Naive B cell (primary cell): ENCODE measurements at regions not wholly inside any gene's neighbourhood (a gene's known extent, or its start where the extent isn't known, plus 50 kb on each side); places are given as distances from the start of the nearest gene placed in this dataset.
A peak's percentile ranks its signal among the peaks of the same experiment; 100 is the strongest.

Experiments
- ATAC-seq, 2 donors: fragments of 150-1000 bp; cut with Tn5 transposase; 2 replicates each; pipeline ENCODE4 v1.10.0; 2021; ENCODE audit warnings: low read depth in 2 of 2, mild to moderate bottlenecking in 2 of 2, moderate library complexity in 2 of 2
- DNase-seq: peaks from one replicate; pipeline ENCODE4 v3.0.0; 2022
- H3K27ac Mint-ChIP-seq, 6 donors: one replicate each; pipeline ENCODE4 v1.8.0; 2020 to 2022; ENCODE audit warnings: mild to moderate bottlenecking in 6 of 6, mixed read lengths in 6 of 6, moderate library complexity in 5 of 6, inconsistent platforms in 2 of 6
- H3K27me3 Mint-ChIP-seq, 3 donors: one replicate each; pipeline ENCODE4 v1.8.0; 2021 to 2022; ENCODE audit warnings: mixed read lengths in 3 of 3, mild to moderate bottlenecking in 1 of 3
- H3K36me3 Mint-ChIP-seq, 2 donors: one replicate each; pipeline ENCODE4 v1.8.0; 2020 to 2022; ENCODE audit warnings: mixed read lengths in 2 of 2, inconsistent platforms in 1 of 2, mild to moderate bottlenecking in 1 of 2
- H3K4me1 Mint-ChIP-seq, 3 donors: one replicate each; pipeline ENCODE4 v1.8.0; 2020 to 2022; ENCODE audit warnings: mixed read lengths in 3 of 3, inconsistent platforms in 1 of 3, mild to moderate bottlenecking in 1 of 3, moderate library complexity in 1 of 3
- H3K4me3 Mint-ChIP-seq, 8 donors: one replicate each; pipeline ENCODE4 v1.8.0; 2020 to 2022; ENCODE audit warnings: mild to moderate bottlenecking in 8 of 8, mixed read lengths in 8 of 8, moderate library complexity in 8 of 8, inconsistent platforms in 2 of 8
- H3K9me3 Mint-ChIP-seq, 7 donors: one replicate each; pipeline ENCODE4 v1.8.0; 2020 to 2022; ENCODE audit warnings: mixed read lengths in 7 of 7, mild to moderate bottlenecking in 5 of 7, inconsistent platforms in 2 of 7, moderate library complexity in 1 of 7

DNA sequence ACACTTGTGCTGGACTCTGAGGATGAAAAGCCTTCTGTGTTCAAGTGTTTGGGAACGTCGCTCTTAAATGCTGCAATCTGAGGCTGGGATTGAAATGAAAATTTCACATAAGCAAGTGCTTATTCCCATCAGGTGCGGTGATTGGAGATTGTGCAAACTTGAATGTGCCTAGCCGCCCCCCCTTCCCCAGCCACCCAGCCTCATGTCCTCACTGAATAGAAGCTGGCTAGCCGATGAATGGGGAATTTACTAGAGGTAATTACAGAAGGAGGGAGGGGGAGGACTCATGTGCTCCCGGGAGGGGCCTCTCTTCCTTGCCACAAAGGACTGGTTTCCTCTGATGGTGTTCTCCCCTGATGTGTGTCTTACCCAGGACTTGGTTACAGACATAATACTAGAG, 544.8 kb upstream of the EEF2KMT start:
- Mint-ChIP-seq H3K9me3 (peaks cover 0 to 13% (median 4%) of the 10 kb centered on the region in 7 donors), H3K27me3 (no peaks in the 10 kb centered on the region), H3K4me1 (no peaks in the 10 kb centered on the region), H3K36me3 (no peaks in the 10 kb centered on the region), H3K27ac (no peak overlapping the region), H3K4me3 (no peak overlapping the region)
- DNase-seq: no peak
- ATAC-seq: no peak

DNA sequence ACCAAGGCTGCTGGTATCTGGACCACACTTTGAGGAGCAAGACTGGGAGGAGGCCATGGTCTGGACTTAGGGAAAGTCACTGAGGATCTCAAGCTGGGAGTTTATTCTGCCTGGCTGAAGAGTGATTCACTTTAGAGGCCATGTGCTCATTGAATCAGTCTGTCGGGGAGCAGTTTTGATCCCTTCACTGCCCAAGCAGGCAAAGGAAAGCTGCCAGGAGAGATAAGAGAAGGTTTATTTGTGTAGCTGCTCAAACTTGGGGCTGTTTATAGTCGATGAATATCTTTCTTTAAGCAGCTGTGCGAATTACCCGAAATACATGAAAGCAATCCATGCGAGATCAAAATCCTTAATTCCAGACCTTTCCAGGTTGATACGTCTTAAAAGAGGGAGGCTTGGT, 544.4 kb upstream of the EEF2KMT start:
- H3K36me3 Mint-ChIP-seq: no peaks in the 10 kb centered on the region
- DNase-seq: no peak
- peak overlapping the region in 1 of 6 donors; percentile 1 for H3K27ac Mint-ChIP-seq
- peaks cover 0 to 13% (median 4%) of the 10 kb centered on the region in 7 donors for H3K9me3 Mint-ChIP-seq
- H3K4me1 Mint-ChIP-seq: no peaks in the 10 kb centered on the region
- no peak for ATAC-seq
- no peaks in the 10 kb centered on the region for H3K27me3 Mint-ChIP-seq
- H3K4me3 Mint-ChIP-seq: no peak overlapping the region

DNA sequence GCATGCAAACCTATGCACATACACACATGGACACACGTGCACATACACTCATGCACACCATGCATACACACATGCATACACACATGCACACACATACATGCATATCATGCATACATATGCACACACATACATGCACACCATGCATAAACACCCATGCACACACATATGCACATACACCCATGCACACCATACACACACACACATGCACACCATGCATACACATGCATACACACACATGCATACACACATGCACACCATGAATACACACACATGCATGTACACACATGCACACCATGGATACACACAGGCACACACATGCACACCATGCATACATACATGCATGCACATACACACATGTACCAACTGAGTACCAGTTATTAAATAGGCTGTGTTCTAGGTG, 543.3 kb upstream of the EEF2KMT start:
- DNase-seq (no peak), ATAC-seq (no peak)
- H3K4me3 Mint-ChIP-seq: no peak overlapping the region
- no peaks in the 10 kb centered on the region for H3K4me1 Mint-ChIP-seq
- H3K36me3 Mint-ChIP-seq: no peaks in the 10 kb centered on the region
- H3K27ac Mint-ChIP-seq: no peak overlapping the region
- no peaks in the 10 kb centered on the region for H3K27me3 Mint-ChIP-seq
- H3K9me3 Mint-ChIP-seq: peaks cover 0 to 13% (median 4%) of the 10 kb centered on the region in 7 donors

DNA sequence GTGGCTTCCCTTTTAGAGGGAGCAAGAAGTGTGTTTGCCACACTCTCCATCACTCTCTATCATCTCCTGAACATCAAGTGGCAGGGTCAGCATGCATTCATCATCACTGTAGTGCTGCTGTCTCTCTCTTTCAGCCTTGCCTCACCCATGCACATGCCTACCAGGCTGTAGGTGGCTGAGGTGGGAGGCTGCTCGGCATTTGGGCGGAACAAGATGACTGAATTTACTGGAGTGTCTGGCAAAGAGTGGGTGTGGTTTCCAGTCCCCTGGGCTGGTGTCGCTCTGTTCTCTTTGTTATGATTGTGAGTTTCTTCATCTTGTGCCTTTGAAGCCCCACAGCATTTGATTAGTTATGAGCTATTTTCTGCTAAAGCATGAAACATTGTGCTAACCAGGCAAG, 541.9 kb upstream of the EEF2KMT start:
- H3K27me3 Mint-ChIP-seq: no peaks in the 10 kb centered on the region
- H3K4me3 Mint-ChIP-seq: no peak overlapping the region
- no peaks in the 10 kb centered on the region for H3K36me3 Mint-ChIP-seq
- H3K4me1 Mint-ChIP-seq: no peaks in the 10 kb centered on the region
- no peak overlapping the region for H3K27ac Mint-ChIP-seq
- peaks cover 0 to 13% (median 4%) of the 10 kb centered on the region in 7 donors for H3K9me3 Mint-ChIP-seq
- no peak for DNase-seq
- ATAC-seq: no peak

DNA sequence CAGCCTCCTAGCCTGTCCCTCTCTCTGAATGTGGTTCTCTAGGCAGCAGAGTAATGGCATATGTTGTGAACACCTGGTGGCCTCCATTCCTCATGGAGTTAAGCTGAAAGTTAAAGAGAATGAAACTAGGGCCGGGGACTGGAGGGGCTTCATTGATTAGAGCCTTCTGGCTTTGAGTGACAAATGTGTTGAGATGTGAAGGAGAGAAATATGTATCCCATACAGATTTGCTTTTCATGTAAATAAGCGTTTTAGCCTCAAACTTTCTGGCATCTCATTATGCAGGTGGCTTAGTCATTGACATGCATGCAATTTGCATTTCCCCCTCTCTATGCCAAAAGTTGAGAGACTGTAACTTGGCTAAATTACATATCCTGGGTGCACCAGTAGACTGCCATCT, 537.7 kb upstream of the EEF2KMT start:
- DNase-seq (no peak), ATAC-seq (no peak)
- H3K27me3 Mint-ChIP-seq: no peaks in the 10 kb centered on the region
- no peaks in the 10 kb centered on the region for H3K36me3 Mint-ChIP-seq
- H3K9me3 Mint-ChIP-seq: peaks cover 0 to 3% (median 0%) of the 10 kb centered on the region in 7 donors
- no peak overlapping the region for H3K27ac Mint-ChIP-seq
- H3K4me3 Mint-ChIP-seq: no peak overlapping the region
- H3K4me1 Mint-ChIP-seq: no peaks in the 10 kb centered on the region

DNA sequence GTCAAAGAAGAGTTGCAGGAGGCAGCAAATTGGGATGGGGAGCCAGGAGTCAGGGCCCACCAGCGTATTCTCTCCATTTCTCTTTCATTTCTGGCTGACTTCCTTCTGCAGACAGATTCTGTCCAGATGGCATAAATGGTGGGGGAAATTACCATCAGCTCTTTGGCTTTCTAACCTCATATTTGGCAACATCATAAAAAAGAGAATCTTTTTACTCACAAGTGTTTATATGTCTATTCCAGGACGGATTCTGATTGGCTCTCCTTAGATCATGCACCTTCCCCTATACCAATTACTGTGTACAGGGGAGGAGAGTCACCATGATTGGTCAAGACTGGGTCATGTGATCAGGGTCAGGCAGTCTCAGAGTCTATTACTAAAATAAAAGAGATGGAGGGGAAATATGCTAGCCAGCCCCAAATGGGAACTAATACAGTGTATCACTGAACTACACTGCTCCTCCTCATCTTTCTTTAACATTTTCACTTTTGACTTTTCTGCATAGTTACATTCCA, 537.1 kb upstream of the EEF2KMT start:
- ATAC-seq (no peak), DNase-seq (no peak)
- H3K9me3 Mint-ChIP-seq: peaks cover 0 to 5% (median 1%) of the 10 kb centered on the region in 7 donors
- no peak overlapping the region for H3K4me3 Mint-ChIP-seq
- H3K27me3 Mint-ChIP-seq: no peaks in the 10 kb centered on the region
- H3K4me1 Mint-ChIP-seq: no peaks in the 10 kb centered on the region
- H3K27ac Mint-ChIP-seq: no peak overlapping the region
- H3K36me3 Mint-ChIP-seq: no peaks in the 10 kb centered on the region

DNA sequence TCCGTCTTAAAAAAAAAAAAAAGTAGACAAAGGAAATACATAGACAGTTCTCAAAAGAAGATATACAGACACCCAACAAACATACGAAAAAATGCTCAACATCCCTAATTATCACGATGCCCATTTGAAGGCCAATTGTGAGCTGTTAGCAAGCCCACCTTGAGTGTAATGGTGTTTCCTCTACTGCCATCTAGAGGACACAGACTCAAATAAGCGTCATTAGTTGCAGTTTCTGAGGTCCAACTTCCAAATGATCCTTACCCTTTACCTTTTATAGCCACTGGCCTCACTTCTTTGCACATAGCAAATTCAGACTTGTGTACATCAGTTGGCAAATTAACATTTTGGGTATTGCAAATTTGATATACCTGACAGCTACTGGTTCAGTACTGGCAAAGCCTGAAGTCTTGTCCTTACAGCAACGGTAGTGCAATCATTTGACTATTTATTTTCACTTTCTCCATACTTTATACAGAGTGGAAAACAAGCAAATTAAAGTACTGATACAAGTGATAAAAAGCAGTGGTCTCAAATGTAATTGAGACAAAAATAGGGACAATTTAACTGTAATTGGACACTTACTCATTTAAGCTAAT, 536.3 kb upstream of the EEF2KMT start:
- no peak overlapping the region for H3K4me3 Mint-ChIP-seq
- DNase-seq (no peak), ATAC-seq (no peak)
- H3K36me3 Mint-ChIP-seq: no peaks in the 10 kb centered on the region
- H3K27ac Mint-ChIP-seq: no peak overlapping the region
- no peaks in the 10 kb centered on the region for H3K27me3 Mint-ChIP-seq
- no peaks in the 10 kb centered on the region for H3K4me1 Mint-ChIP-seq
- peaks cover 0 to 6% (median 2%) of the 10 kb centered on the region in 7 donors for H3K9me3 Mint-ChIP-seq

DNA sequence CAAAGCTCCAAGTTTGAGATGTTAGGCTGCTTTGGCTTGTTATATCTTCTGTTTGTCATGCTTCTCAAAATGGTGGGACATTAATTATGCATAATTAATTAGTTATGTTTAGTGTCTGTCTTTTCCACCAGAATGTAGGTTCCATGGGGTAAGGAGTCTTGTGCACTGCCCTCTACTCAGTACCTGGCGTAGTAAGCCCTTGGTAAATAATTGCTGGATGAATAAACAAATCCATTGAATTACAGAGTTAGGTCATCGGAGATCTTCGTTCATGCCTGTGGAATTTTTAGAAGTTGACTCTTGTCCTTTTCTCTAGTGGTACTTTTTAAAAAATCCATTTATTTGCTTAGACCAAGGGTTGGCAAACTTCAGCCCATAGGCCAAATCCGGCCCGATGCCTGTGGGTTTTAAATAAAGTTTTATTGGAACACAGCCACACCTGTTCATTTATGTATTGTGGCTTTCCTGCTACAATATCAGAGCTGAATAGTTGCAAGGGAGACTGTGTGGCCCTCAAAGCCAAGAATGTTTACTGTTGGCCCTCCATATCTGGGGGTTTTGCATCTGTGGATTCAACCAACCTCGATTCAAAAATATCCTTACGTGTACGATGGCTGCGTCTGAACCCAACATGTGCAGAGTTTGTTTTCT, 524.8 kb upstream of the EEF2KMT start:
- peaks cover under 1 to 10% (median 7%) of the 10 kb centered on the region in 3 donors for H3K27me3 Mint-ChIP-seq
- peaks cover 0 to 9% of the 10 kb centered on the region in 2 donors for H3K36me3 Mint-ChIP-seq
- no peaks in the 10 kb centered on the region for H3K4me1 Mint-ChIP-seq
- H3K27ac Mint-ChIP-seq: no peak overlapping the region
- H3K9me3 Mint-ChIP-seq: peaks cover 2 to 11% (median 6%) of the 10 kb centered on the region in 7 donors
- DNase-seq: no peak
- no peak for ATAC-seq
- H3K4me3 Mint-ChIP-seq: no peak overlapping the region

DNA sequence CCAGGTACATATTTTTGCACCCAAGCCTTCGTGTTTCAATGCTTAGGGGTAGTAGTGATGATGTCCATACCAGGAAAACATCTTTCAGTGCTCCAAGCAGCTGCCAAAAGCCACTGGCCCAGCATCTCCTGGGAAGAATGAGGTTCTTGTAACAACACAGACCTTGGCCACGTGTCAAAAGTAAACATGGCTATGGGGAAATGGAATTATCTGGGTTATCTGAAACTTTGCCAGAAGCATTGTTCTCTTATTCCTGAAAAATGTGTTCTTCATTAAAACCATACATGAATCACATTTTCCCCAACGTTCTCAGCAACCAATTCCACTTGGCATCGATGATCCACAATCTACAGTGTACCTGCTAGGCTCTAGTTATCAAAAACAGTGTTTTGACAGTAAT, 524.2 kb upstream of the EEF2KMT start:
- no peak overlapping the region for H3K27ac Mint-ChIP-seq
- peaks cover 0 to 9% (median 6%) of the 10 kb centered on the region in 7 donors for H3K9me3 Mint-ChIP-seq
- ATAC-seq (no peak), DNase-seq (no peak)
- H3K4me1 Mint-ChIP-seq: no peaks in the 10 kb centered on the region
- H3K36me3 Mint-ChIP-seq: peaks cover 0 to 14% of the 10 kb centered on the region in 2 donors
- H3K27me3 Mint-ChIP-seq: peaks cover 6 to 16% (median 12%) of the 10 kb centered on the region in 3 donors
- H3K4me3 Mint-ChIP-seq: no peak overlapping the region

DNA sequence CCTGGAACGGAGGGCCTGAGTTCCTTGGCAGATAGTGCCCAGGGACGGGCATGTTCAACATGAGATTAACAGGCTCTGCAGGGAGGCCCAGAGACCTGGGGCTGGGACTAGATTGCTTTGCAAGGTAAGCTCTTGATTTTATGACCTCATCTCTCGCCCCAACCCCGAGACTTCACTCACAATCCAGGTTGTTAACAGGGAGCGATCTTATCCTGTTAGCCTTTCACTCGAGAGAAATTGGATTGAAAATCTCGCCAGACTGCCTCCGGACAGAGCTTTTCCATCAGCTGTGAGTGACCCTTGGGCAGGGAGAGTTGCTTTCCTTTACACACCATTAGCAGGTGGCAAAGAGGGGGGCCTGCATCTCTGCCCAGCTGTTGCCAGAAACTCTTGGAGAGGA, 521.7 kb upstream of the EEF2KMT start:
- Mint-ChIP-seq H3K4me3 (no peak overlapping the region), H3K9me3 (peaks cover 0 to 8% (median 0%) of the 10 kb centered on the region in 7 donors), H3K27ac (no peak overlapping the region), H3K27me3 (peaks cover 12 to 19% (median 16%) of the 10 kb centered on the region in 3 donors), H3K36me3 (peaks cover 0 to 7% of the 10 kb centered on the region in 2 donors), H3K4me1 (peaks cover 0 to 4% (median 0%) of the 10 kb centered on the region in 3 donors)
- ATAC-seq (no peak), DNase-seq (no peak)

DNA sequence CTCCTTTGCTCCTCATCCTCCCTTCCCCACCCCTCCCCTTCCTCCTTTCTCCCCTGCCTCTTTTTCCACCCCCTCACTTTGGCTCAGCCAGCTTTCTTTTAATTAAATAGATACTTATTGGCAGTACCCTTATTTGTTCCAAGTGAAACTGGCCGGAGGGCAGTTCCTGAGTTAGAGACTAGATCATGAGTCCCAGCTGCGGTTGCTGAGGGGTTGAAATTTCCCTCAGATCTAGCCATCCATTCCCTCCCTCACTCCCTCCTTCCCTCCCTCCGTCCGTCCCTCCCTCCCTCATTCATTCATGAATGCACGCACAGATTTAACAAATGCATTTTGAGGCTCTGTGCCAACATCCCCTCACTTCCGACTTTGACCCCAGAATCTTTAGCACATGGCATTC, 519.2 kb upstream of the EEF2KMT start:
- Mint-ChIP-seq H3K4me1 (peaks cover 0 to 4% (median 0%) of the 10 kb centered on the region in 3 donors), H3K4me3 (no peak overlapping the region), H3K27ac (no peak overlapping the region), H3K9me3 (peaks cover 0 to 15% (median 3%) of the 10 kb centered on the region in 7 donors), H3K36me3 (peaks cover 0 to 7% of the 10 kb centered on the region in 2 donors), H3K27me3 (peaks cover 16 to 24% (median 17%) of the 10 kb centered on the region in 3 donors)
- DNase-seq (no peak), ATAC-seq (no peak)

DNA sequence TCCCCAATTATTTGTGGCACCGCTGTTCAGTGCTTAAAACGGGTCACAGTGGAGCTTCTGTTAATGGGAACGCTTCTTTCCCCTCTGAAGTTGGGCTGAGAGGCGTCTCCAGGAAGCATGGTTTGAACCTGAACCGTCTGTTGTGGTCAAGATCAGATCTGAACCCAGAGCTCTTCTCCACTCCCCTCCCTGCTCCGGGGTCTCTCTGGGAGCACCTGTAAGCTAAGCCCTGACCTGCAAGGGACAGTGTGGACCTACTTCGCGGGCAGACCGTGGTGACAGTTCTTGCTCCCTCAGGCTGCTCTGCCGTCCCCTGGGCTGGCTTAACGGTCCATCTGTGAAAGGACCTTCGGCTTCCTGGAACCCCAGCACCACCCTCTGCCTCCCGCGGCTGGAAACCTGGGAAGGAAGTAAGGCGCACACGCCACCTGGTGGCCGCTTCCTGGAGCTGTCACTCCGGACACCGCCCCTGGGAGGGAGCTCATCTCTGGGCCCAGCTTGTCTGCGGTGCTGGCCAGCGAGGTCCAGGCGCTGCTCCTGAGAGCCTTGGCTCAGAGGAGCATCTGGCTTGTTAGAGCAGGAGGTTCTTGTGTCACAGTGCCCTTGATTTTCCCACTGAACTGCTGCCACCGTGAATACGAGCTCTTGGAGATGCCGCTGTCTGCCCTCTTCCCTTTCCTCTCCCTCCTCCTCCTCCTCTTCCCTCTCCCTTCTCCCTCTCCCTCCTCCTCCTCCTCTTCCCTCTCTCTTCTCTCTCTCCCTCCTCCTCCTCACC, 518.5 kb upstream of the EEF2KMT start:
- no peak overlapping the region for H3K4me3 Mint-ChIP-seq
- peaks cover 16 to 24% (median 17%) of the 10 kb centered on the region in 3 donors for H3K27me3 Mint-ChIP-seq
- no peak overlapping the region for H3K27ac Mint-ChIP-seq
- DNase-seq (no peak), ATAC-seq (no peak)
- peaks cover 0 to 7% of the 10 kb centered on the region in 2 donors for H3K36me3 Mint-ChIP-seq
- peaks cover 0 to 4% (median 0%) of the 10 kb centered on the region in 3 donors for H3K4me1 Mint-ChIP-seq
- H3K9me3 Mint-ChIP-seq: peaks cover 0 to 19% (median 3%) of the 10 kb centered on the region in 7 donors

DNA sequence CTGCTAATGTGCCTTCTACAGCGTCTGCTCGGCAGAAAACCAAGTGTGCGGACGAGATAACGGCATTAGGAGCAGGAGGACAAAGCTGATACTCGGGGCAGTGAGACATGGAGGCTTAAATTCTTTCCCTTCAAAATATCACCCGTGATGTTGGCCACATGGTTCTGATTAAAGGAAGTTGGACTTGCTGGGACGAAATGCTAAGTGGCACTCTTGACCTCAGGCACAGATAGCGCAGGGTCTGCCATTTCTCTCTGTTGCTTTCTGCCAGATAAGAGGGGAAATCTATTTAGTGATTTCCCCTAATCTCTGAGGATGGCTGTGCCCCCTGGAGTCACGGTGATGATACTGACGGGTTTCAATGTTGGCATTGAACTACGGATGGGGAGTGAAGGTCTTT, 509.6 kb upstream of the EEF2KMT start:
- no peak for DNase-seq
- no peaks in the 10 kb centered on the region for H3K36me3 Mint-ChIP-seq

More for the DNA sequence above, 509.6 kb upstream of the EEF2KMT start:
- Mint-ChIP-seq H3K9me3 (peaks cover 0 to 13% (median 0%) of the 10 kb centered on the region in 7 donors), H3K4me1 (no peaks in the 10 kb centered on the region), H3K27ac (no peak overlapping the region), H3K4me3 (no peak overlapping the region), H3K27me3 (peaks cover 0 to 5% (median under 1%) of the 10 kb centered on the region in 3 donors)
- no peak for ATAC-seq
